HG02759 (cell line): ENCODE measurements at regions not wholly inside any gene's neighbourhood (a gene's known extent, or its start where the extent isn't known, plus 50 kb on each side); places are given as distances from the start of the nearest gene placed in this dataset.
"Not testable (repeated sequence)": the region's sequence is repeated elsewhere in the genome, so short reads cannot be mapped to it uniquely, and the experiment has no call there.

Source experiments
- ATAC-seq: cut with Tn5 transposase; IDR thresholded peaks from one replicate; pipeline ENCODE4 v1.9.1; 2021; ENCODE audit warnings: mild to moderate bottlenecking, moderate library complexity; ENCODE audit not compliant: unreplicated experiment

DNA sequence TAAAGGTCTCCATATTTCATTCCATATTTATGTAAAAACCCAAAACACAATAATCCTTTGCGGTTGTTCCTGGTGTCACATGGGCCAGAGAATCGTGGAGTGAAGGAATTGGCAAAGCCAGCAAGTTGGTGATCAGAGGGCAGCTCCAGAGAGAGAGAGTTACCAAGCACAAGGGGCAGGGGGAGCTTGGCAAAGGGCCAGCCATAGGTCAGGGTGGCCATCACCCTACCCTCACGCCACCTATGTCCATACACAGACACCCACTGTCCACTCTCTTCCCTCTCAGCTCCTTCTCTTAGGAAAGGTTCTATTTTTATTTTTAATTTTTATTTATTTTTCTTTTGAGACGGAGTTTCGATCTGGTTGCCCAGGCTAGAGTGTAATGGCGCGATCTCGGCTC, 163.2 kb upstream of the JARID2 start:
- ATAC-seq = no peak

DNA sequence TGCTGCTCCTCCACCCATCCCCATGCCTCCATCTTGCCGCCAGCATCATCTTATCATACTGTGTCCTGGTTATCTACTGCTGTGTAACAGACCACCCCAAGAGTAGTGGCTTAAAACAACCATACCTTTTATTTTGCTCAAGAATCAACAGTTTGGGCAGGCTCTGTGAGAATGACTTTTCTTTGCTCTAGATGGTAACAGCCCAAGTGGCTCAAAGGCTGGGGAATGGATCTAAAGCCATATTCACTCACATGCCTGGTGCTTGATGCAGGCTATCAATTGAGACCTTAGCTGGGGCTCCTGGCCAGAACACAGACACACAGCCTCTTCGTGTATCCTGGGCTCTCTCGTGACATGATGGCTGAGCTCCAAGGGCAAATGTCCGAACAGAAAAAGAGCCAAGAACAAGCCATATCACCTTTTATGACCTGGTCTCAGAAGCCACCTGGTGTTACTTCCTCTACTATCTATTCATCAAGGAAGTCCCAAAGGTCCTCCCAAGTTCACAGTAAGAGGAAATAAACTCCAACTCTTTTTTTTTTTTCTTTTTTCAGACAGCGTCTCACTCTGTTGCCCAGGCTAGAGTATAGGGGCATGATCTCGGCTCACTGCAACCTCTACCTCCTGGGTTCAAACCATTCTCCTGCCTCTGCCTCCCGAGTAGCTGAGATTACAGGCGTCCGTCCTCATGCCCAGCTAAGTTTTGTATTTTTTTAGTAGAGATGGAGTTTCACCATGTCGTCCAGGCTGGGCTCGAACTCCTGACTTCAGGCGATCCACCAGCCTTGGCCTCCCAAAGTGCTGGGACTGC, 159.3 kb upstream of the JARID2 start:
- no peak for ATAC-seq

DNA sequence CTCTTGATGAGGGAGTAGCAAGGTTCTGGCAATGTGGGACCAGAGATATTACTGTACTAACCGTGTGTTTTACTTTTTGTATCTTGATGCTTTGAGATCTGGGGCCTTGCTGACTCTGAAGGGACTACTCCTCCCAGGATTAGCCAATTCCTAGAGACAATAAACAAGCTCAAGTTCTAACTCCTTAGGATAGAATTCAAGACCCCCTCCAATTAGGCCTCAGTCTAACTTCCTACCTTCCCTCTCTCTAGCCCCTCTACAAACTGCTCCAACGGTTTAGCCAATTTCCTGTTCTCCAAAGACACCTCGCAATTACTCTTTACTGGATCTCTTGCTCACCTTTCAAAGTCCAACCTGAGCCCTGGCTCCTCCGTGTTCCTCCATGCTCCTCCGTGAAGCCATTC, 158.7 kb upstream of the JARID2 start:
- no peak for ATAC-seq

DNA sequence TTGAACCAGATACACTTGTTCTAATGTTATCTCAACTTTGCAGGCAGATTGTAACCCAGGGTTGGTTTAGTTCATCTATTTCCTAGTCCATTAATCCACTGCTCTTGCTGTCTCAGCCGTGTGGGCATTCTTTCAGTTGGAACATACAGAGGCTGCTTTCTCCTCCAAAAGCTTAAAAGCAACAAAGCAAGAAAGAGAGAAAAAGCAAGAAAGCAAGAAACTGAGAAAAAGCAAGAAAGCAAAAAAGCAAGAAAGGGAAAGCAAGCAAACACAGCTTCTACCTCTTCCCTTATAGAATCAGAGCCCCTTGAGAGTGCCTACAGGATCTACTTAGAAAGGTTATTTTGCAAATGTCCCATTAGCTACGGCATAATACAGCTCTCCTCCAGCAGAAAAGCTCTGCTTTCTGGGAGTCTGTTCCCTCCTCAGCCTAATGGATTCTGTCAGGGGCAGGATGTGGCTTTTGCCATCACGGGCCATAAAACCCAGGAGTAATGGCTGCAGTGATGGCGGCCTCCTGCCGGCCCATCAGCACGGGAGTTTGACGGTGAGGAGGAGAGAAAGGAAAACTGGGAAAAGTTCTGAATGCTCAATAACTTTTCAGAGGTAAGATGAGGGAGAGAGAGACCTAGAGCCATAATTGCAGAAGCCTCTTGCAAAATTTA, 156.8 kb upstream of the JARID2 start:
- no peak for ATAC-seq

DNA sequence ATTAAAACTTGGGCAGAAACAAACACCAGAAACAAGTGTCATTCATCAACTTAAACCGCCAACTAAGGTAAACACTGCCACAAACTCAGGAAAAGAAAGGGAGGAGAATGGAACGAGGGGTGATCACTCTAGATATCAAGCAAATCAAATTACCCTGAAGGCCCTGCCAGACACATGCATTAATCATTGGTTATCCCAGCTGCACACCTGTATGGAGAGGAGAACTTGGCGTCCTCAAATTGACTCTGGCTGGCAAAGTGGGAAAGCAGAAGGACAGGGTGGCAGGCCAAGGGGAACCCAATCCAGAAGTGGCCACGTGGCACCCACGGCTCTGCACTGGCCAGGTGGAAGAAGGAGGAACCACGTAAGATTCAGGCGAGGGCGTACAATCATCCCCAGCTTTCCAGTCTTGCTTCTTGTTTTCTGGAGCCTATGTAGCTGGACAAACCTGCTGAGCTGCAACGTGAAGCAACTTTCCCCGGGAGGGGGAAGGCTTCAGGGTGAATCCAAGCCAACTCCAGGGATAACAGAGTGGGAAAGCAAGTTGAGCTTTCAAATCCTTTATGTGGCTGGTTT, 156.2 kb upstream of the JARID2 start:
- no peak for ATAC-seq

DNA sequence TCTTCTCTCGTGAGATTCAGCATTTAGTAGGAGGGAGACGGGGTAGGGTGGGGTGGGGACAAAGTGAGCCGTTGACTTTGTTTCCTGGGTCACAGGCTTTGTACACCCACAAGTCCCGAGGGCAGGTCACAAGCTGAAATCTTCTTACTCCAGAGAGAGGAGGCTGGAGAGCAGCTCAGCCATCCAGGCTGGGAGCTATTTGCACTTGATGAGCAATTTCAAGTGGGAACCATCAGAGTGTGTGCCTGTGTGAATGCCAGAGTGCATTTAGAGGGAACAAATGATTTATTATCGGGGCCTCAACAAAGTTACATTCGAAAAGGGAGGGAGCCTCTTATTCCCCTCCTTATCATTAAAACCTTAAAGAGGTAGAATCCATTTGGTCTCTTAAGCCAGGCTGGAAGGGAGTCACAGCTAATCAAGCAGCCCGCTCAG, 155.7 kb upstream of the JARID2 start:
- ATAC-seq = no peak

DNA sequence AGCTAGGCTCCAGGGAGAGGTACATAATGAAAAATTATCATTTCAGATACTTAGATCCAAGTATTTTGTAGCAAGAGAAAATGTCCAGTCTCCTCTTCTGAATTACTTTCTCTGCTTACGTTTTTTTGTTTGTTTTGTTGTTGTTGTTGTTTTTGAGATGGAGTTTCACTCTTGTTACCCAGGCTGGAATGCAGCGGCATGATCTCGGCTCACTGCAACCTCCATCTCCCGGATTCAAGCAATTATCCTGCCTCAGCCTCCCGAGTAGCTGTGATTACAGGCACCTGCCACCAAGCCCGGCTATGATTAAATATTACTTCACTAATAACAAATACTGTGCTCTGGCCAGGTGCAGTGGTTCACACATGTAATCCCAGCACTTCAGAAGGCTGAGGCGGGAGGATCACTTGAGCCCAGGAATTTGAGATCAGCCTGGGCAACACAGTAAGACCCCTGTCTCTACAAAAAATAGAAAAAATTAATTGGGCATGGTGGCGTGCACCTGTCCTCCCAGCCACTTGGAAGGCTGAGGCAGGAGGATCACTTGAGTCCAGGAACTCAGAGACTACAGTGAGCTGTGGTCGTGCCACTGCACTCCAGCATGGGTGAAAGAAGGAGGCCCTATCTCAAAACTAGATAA, 155.0 kb upstream of the JARID2 start:
- ATAC-seq = no peak

DNA sequence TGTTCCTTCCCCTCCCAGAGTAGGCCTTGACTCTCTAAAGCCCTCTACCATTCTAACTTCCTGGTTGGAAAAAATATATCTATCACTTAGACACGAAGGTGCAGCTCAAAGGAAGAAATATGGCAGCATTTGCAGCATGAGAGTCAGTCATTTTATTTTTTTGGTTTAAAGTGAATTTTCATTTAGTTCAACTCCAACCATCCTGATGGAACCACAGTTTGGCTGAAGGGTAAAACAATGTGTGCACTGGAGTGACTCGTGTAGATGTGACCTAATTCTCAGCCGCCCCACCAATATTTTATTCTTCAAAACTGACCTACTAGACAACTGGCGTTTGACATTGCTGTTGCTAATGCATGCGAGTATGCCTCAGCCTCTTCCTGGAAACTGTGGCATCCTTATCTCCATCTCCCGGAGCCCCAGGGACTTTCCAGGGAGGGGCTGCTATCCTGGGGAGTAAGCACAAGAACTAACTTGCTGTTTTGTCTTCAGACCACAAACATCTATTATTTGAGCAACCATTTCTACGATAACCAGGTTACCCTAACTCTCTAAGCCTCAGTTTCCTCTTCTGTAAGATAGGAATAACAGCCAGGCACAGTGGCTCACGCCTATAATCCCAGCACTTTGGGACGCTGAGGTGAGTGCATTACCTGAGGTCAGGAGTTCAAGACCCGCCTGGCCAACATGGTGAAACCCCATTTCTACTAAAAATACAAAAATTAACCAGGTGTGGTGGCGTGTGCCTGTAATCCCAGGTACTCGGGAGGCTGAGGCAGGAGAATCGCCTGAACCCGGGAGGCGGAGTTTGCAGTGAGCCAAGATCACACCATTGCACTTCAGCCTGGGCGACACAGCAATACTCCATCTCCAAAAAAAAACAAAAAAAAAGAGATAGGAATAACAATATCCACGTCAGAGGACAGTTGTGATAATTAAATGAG, 148.7 kb upstream of the JARID2 start:
- no peak for ATAC-seq

DNA sequence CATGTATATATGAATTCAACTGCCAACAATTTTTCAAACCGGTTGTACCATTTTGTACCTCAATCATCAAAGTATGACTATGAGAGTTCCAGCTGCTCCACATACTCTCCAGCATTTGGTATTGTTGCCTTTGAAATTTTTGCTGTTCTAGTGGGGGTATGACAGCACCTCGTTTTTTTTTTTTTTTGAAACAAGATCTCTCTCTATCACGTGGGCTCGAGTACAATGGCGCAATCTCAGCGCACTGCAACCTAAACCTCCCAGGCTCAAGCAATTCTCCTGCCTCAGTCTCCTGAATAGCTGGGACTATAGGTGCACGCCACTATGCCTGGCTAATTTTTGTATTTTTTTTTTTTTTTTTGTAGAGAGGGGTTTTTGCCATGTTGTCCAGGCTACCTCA, 144.7 kb upstream of the JARID2 start:
- ATAC-seq = no peak

DNA sequence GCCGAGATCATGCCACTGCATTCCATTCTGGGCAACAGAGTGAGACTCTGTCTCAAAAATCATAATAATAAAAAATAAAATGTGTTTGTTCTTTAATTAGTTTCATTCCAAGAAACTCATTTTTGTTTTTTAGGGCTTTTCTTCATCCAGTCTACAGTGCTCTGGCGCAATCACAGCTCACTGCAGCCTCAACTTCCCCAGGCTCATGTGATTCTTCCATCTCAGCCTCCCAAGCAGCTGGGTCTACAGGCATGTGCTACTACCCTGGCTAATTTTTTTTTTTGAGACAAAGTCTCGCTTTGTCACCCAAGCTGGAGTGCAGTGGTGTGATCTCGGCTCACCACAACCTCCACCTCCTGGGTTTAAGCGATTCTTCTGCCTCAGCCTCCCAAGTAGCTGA, 143.6 kb upstream of the JARID2 start:
- no peak for ATAC-seq

DNA sequence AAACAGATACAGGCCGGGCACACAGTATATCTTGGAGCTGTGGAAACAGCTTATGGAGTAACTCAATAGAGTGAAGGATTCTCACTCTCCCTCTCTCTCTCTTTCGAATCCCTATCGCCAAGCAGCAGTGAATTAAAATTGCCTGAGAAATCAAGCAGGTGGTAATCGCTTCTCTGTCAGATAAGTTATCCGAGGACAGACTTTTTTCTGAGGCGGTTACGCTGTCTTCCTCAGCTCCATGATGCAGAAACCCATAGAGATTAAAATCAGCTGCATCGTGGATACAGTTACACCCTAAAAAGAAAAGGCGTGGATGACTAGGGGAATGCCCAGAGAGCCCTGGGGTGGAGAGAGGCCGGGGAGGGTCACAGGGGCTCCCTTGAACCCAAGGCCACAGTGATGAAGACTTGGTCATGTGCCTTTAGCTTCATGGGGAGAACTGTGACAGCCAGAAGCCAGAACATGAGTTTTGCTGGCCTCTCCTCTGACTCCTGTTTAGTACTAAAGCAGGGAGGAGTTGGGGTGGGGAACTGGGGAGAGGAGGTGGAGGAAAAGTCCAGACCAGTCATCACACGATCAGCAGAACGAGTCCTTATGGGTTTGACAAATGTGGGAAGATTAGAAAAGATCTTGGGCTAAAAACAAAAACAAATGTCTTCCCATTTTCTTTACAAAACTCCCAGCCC, 138.8 kb upstream of the JARID2 start:
- no peak for ATAC-seq

DNA sequence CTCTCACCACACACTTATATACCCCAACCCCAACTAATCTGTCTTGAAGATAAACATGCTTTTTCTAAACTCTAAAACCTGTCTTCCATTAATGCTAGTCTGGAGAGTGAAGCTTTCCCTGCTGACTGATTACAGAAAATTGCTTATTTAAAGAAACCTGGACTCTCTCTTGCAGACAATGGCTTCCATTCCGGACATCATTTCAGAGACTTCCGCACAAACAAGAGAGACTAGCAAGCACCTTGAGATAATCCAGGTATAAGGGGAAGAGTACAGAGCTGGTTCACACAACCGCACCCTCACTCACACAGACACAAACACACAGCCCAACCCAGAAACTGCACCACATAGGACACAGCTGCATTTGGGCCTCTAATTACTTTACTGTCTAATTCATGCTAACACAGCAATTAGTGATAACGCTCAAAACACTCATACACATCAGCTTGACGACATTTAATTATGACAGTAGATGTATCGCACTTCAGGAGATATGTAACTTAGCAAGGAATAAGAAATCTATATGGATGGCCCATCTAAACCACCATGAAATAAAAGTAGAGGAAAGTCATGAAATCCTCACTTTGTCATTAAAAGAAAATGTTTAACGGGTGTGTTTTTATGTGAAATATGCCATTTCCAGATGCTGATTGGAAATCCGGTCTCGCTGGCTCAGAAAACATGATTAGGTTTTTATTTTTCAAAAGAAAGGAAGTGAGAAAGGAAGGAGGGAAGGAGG, 138.1 kb upstream of the JARID2 start:
- ATAC-seq = no peak

DNA sequence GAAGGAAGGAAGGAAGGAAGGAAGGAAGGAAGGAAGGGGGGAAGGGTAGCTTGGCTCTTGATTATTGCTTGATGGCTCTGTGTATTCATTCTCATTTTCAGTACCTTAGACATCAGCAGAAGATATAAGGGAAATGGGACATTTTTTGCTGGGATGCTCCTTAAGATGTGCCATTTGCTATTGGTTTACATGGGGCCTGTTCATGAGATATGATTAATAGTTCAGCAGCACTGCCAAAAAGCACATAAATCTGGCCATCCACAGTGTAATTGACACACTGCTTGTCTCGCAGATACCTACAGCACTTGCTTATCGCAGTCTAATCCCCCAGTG, 137.5 kb upstream of the JARID2 start:
- ATAC-seq = no peak

DNA sequence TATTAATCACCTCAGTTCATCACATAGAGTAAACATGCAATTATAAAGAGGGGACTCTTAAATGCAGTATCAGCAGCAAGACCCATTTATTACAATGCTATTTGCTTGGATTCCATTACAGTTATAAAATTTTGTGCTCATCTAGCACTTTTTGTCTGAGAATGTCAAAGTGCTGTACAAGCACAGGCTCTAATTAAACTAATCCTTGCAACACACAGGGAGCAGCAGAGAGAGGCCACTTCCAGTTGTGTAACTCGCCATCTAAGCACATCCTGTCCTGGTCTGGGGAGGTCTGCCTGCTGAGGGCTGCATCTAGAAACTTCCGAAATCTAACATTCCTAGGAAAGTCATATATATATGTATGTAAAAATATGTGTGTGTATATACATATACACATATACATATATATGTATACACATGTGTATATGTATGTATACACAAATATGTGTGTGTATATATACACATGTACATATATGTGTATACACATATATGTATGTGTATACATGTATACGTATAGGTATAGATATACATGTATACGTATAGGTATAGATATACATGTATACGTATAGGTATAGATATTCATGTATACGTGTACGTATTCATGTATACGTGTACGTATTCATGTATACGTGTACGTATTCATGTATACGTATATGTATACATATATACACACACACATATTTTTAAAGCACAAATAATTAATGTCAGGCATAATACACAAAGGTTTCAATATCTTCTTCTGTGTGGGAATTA, 136.4 kb upstream of the JARID2 start:
- ATAC-seq = no peak

DNA sequence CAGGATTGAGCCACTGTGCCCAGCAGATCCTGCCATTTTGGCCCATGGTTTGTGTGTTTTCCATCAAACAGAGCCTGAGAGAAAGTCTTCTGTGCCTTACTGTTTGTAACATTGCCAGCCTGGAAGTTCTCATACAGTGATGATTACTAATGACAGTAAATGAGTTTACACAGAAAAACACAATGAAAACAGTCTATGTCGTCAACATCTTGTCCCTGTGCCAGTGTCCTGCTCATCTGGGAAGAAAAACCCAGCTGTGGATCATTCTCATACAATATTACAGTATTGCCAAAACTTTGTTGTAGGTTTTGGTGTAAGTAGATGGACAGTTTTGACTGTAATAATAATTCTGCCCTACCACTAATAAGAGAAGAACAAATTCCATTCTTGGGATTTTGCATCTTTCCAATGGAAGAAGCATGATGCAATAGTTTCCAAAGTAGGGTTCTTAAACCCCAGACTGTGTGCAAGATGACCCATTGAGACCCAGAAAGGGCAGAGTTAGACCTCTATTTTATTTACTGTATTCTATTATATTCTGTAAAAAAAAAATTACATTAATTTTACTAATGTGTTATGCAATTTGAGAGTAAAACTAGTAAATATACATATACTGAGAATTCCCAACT, 135.0 kb upstream of the JARID2 start:
- no peak for ATAC-seq

DNA sequence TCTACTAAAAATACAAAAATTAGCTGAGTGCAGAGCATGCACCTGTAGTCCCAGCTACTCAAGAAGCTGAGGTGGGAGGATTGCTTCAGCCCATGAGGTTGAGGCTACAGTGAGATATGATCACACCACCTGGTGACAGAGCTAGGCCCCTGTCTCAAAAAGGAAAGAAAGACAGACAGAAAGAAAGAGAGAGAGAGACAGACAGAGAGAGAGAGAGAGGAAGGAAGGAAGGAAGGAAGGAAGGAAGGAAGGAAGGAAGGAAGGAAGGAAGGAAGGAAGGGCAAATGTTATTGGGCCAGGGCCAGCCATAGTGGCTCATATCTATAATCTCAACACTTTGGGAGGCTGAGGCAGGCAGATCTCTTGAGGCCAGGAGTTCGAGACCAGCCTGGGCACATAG, 134.3 kb upstream of the JARID2 start:
- ATAC-seq = not testable (repeated sequence)

DNA sequence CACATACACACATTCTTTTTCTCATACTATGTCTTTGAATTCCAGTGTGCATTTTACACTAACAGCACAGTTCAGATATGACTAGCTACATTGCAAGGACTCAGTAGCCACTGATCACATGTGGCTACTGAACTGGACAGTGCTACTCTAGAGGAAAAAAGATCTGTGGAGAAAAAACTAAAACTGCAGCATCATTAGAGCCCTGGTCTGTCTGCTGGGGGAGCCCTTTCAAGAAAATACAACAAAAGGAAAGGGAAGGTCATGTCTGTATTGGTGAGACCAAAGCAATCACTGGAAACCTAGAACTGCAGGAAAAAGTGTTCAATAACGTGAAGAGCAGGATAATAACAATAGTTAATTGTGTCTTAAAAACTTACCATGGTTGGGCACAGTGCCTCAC, 132.3 kb upstream of the JARID2 start:
- no peak for ATAC-seq

DNA sequence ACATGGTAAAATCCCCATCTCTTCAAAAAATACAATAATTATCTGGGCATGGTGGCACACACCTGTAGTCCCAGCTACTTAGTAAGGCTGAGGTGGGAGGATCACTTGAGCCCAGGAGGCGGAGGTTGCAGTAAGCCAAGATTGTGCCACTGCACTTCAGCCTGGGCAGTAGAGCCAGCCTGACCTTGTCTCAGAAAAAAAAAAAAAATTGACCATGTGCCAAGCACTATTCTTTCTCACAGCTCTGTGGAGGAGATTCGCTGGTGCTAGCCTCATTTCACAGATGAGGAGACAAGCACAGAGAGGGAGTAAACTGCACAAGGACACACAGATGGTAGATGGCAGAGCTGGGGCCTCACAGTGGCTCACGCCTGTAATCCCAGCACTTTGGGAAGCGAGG, 131.8 kb upstream of the JARID2 start:
- ATAC-seq = no peak
